ENCODE measurements at regions not wholly inside any gene's neighbourhood (a gene's known extent, or its start where the extent isn't known, plus 50 kb on each side); places are given as distances from the start of the nearest gene placed in this dataset.

- no peak for DNase-seq (ENCODE audit: low read depth in 2 of 2)
Observed at GRCh38 chr10:69740126-69740525, 61.6 kb upstream of the COL13A1 start.

- no peak for DNase-seq (ENCODE audit: low read depth in 2 of 2)
Observed at GRCh38 chr10:69741252-69741651, 60.5 kb upstream of the COL13A1 start.

GRCh38 chr10:69741671-69742355 is 59.9 kb upstream of the COL13A1 start:
- DNase-seq (ENCODE audit: low read depth in 2 of 2): no peak

GRCh38 chr10:69742356-69742695 is 59.4 kb upstream of the COL13A1 start:
- DNase-seq (ENCODE audit: low read depth in 2 of 2): no peak

GRCh38 chr10:69742928-69743602 is 58.6 kb upstream of the COL13A1 start:
- DNase-seq (ENCODE audit: low read depth in 2 of 2): no peak

- DNase-seq (ENCODE audit: low read depth in 2 of 2): no peak
Observed at GRCh38 chr10:69744971-69745370, 56.7 kb upstream of the COL13A1 start.

GRCh38 chr10:69745698-69746097 is 56.0 kb upstream of the COL13A1 start:
- DNase-seq (ENCODE audit: low read depth in 2 of 2): no peak

GRCh38 chr10:69747179-69747578 is 54.5 kb upstream of the COL13A1 start:
- no peak for DNase-seq (ENCODE audit: low read depth in 2 of 2)

- DNase-seq (ENCODE audit: low read depth in 2 of 2): no peak
Observed at GRCh38 chr10:69748621-69749020, 53.1 kb upstream of the COL13A1 start.

GRCh38 chr10:69749178-69750010 is 52.3 kb upstream of the COL13A1 start:
- DNase-seq (ENCODE audit: low read depth in 2 of 2): no peak

GRCh38 chr10:69750011-69750373 is 51.7 kb upstream of the COL13A1 start:
- no peak for DNase-seq (ENCODE audit: low read depth in 2 of 2)

- no peak for DNase-seq (ENCODE audit: low read depth in 2 of 2)
Observed at GRCh38 chr10:69750725-69751124, 51.0 kb upstream of the COL13A1 start.

GRCh38 chr10:69751214-69751613 is 50.5 kb upstream of the COL13A1 start:
- DNase-seq (ENCODE audit: low read depth in 2 of 2): no peak

Data from stimulated activated CD8-positive, alpha-beta memory T cell treated with anti-CD3 and anti-CD28 coated beads, Interleukin-2, amount 100 ng/mL, for 1 hour (primary cell).